HG03469 (cell line): ENCODE measurements at regions not wholly inside any gene's neighbourhood (a gene's known extent, or its start where the extent isn't known, plus 50 kb on each side); places are given as distances from the start of the nearest gene placed in this dataset.

Experiments used
- ATAC-seq: cut with Tn5 transposase; IDR thresholded peaks from one replicate; pipeline ENCODE4 v1.9.1; 2021; ENCODE audit warnings: mild to moderate bottlenecking, moderate library complexity, moderate number of reproducible peaks; ENCODE audit not compliant: unreplicated experiment

DNA sequence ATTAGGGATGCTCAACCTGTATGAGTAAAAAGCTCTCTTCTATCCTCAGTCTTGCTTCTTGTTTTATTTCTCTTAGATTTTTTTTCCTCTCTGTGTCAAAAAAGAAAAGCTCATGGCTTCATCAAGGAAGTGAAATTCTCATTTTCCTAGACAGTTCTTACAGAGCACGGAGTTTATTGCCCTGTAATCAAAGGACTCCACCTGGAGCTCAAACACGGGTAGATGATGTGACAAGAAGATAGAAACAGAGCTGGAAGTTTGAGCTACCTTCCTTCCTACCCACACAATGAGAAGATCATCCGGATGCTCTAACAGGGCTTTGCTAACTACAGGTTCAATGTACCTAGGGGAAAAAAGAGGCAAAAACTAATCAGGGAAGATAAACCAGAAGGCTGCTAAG is 564.8 kb downstream of the MED13L start:
- no peak for ATAC-seq

DNA sequence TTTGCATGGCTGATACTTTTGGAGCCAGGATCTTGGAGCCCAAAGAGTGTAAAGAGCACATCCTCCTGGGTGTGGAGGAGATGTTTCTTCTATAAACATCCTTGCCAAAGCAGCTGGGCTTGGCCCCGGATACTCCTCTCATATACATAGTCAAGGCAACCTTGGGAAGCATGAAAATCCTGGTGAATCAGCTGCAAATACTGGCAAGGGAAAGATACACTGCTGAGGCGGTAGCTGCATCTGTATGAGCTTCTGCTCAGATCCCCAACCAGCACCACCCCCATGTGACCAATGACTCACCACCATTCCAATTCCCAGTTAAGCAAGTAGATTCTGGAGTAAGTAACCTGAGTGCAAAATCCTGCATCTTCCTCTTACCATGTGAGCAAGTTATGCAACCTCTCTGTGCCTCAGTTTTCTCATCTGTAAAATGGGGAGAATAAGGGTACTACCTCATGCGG is 567.4 kb downstream of the MED13L start:
- no peak for ATAC-seq

DNA sequence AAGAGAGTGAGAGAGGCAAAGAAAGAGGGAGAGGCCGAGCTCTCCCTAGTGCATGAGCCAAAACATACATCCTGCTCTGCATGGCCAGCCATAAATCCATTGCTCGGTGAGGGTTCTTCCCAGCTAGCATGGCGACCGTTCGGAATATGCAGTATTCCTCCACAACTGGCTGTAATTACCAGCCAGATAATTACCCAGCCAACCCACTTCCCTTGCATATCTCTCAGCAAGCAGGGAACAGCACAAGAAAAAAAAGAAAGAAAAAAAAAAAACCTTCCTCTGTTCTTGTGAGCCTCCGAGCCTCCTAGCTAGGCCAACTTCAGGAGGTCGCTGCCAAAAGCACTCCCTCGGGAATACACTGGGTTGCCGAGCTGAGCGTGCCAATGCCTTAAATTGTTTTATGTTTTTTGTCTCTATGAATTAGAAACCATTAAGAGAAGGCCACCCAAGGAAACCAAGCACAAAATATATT is 567.9 kb downstream of the MED13L start:
- no peak for ATAC-seq

DNA sequence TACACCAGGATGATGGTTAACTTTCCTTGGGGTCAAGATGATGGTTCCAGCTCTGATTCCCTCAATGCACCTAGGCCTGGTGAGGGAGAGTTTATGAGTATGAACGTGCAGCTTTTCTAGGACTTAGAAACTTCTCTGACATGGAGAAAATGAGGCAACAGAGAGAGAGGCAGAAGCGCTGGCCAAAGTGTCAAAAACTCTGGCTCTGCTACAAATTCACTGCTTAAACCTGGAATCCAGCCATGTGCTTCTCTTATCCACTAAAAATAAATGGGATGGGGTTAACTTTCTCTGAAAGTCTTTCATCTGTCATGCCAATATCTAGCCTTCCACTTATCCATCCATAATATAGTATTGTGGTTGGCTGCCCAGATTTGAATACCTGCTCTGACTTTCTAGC is 568.7 kb downstream of the MED13L start:
- ATAC-seq = no peak

DNA sequence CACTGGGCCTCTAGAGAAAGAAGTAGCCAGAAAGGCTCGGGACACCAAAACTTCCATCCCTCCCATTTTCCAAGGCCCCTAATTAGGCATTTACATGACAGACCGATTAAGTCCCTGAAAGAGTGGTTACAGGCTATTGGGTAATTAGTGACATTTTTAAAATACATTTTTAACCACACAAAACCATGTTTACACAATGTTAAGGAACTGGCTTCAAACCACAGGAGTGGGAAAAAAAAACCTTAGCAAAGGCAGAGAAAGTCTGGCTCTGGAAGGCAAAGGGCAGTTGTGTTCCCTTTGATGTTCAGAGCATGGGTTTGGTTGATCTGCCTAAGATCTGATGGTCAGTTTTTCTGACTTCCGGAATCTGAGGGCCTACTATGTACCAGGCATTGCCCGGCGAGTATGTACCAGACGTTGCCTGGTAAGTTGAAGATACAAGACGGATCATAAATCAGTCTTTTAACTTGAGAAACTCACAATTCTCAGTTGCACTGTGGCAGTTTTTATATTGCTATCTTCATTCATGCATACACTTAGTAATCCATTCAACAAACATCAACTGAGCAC is 576.5 kb downstream of the MED13L start:
- ATAC-seq = no peak

DNA sequence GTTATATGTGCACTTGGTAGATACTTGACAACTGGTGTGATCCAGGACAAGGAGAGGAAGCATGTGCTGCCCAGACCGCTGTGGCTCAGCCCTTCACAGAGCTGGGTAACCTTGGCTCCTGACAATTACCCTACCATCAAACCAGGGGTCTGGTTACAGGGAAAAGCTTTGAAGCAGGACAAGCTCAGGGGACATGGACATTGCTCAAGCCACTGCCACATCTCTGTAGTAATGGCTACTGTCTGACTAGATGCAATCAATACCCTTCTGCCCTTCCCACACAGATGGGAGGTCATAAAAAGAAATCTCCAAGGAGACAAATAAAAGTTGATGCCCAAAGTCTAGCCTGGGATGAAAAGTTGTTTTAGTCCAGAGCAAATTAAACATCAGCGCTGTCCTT is 577.4 kb downstream of the MED13L start:
- no peak for ATAC-seq

DNA sequence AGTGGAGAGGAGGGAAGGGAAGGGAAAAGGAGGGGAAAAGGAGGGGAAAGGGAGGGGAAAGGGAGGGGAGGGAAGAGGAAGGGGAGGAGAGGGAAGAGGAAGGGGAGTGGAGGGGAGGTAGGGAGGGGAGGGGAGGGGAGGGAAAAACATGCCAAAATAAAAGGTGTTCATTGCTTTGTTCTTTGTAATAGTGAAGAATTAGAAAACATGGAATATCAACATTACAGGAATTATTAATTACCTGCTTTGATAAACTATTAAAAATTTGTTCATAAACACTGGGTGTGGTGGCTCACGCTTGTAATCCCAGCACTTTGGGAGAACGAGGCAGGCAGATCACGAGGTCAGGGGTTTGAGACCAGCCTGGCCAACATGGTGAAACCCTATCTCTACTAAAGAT is 579.2 kb downstream of the MED13L start:
- ATAC-seq = no peak

DNA sequence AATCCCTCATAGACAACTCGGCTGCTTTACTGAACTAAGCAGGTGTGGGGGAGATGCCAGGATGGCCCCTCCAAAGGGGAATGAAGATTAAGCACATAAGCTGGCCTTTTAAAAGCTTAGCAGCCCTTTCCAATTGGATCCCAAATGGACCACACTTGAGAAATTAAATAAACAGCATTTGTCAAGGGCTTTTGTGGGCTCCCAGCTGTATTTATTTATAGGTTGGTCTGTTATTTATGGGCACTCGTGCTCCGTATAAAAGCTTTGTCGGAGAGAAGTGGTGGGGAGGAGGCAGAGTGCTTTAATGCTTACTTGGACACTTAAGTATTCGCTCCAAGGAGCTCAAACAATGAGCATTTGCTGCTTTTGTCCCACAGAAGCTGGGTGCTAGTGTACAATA is 580.2 kb downstream of the MED13L start:
- no peak for ATAC-seq

DNA sequence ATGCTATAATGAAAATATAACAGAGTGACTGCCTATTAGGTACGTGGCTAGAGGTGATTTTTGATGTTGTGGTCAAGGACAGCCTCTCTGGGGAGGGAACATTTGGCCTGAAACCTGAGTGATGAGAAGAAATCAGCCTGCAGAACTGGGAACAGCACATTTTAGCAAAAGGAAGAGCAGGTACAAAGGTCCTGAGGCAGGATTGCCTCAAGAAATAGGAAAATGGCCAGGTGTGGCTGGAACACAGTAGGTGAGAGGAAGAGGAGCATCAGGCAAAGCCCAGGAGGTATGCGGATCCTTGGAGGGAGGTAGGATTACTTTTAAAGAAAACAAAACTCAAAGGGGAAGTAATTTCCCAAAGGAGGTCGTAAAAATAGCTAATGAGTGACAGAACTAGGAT is 582.9 kb downstream of the MED13L start:
- no peak for ATAC-seq

DNA sequence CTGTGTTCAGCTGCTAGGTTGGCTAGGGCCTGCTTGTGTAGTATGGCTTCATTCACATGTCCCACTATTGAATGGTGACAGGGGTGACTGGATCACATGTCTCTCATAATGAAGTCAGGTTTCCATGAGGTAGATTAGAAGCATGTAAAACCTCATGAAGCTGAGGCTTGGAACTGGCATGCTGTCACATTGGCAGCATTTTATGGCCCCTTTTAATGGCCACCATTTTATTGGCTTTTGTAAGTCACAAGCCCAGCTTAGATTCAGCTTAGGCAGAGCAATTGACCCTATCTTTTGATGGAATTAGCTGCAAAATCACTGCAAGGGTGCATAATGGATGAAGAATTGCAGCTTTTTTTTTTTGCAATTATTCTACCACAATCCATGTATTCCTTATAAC is 583.5 kb downstream of the MED13L start:
- ATAC-seq = no peak

DNA sequence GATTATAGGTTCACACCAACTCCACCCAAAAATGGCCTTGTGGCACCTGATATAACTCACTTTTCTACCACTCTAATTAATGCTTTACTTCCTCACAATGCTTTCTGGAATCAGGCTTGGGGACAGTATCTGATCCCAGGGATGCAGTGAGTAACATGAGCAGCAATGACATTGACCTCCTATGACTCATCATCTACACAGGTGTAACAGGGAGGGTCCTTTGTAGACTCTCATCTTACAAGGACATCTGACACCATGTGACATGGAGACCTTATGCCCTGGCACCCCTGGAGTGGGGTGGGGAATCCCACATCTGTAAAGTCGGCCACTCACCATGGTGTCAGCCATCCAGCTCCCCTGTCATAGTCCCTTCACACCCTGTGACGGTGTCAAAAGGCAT is 586.4 kb downstream of the MED13L start:
- ATAC-seq = no peak

DNA sequence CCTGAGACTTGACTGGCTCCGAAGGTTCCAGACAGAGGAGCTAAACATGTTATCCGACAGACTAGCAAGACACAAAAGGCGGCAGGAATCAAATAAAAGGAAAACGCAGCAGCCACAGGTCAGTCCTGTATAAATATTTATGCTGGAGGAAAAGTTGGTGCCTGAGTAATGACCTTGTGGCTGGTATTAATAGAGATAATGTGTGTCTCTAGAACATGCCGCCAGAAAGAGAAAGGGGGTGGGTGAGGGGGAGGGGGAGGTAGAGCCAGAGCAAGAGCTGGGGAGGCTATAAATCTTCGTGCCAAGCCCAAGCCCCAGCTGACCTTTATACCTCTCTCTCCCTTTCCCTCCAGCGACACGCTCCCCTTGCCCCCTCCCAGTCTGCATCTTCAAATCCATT is 590.4 kb downstream of the MED13L start:
- ATAC-seq = no peak

DNA sequence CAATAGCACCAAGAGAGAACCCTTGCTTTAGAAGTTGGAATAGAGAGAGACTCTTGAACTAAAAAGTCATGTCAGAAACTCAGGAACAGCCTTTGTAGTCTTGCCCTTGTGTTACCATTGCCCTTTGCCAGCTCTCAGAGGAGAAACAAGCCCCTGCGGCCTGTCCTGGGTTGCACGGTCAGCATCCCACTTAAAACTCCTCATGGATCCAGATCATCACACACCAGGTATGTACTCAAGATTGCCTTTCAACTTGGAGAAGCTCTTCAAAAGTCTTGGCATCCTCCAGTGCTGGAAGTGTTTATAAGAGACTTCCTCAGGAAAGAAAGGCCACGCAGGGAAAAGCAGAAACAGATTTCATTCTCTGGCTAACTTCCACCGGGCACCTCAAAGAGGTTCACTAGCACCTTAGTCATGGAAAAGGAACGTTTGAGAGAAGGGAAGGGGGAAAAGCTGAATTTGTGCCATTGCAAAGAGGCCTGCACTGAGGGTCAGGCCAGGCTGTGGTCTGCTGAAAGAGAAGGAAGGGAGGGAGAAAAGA is 594.2 kb downstream of the MED13L start:
- ATAC-seq = no peak

DNA sequence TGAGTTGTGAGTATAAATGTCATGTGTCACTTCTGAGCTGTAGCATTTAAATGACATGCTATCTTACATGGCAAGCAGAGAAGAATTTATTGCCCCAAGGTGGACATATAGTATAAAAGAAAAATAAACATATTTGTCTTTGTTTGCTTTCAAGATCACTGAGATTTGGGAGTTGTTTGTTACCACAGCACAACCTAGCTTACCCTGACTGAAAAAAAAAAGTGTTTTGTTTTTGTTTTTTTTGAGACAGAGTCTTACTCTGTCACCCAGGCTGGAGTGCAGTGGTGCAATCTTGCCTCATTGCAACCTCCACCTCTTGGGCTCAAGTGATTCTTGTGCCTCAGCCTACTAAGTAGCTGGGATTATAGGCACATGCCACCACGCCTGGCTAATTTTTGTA is 596.5 kb downstream of the MED13L start:
- ATAC-seq = no peak

DNA sequence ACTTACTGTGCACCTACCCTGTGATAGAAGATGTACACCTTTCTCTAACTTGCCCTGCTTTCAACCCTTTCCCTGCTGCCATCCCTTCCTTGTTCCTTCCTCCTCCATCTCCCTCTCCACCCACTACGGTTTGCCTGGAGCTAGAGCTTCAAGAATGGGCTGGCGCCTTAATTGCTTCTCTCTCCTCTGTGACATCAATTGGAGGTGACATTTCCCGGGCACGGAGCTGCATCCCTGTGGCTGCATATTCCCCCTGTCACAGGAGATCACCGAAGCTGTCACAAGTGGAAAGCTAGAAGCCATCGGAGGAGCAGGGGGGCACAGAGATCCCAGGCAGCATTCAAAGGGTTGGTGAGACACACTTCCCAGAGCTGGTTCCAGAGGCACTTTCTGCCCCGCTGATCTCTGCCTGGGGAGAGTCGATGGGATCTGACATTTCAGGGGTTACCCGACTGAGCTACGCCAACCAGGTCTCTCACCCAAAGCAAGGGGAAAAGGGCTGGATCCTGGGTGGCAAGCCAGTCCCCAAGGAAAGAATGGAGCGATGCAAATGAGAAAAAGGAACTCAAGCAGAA is 604.9 kb downstream of the MED13L start:
- no peak for ATAC-seq

DNA sequence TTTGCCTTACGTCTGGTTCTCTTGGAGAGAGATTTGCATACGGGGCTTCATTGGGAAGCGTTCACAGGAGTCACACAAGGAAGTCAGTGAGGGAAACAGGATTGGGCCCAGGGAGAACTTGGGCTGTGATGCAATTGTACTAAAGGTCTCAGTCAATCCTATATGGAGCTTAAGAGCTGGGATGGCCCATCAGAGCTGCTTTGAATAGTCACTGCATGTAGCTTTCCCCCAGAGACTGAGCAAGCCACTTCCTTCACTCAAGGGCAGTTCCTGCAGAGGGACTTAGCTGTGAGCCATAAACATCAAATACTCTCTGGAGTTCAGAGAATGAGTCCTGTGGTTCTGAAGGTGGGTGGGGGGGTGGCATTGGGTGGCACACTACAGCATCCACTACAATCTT is 605.4 kb downstream of the MED13L start:
- ATAC-seq = no peak

DNA sequence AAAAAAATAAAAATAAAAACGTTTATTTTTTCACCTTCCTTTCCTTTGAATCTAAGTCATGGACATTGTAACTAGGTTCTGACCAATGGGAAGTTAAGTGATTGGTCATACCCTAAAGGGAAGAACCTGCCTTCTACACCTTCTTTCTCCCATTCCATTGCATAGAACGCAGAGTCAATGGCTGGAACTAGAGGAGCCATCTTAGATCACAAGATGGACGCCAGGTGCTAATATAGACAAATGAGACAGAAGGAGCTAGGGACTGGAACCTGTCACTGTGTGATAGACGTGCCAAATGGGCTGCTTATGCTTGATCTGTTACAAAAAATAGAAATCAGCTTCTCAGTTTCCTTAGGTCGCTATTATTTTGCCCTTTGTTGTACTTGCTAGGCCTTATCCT is 606.6 kb downstream of the MED13L start:
- ATAC-seq = no peak

DNA sequence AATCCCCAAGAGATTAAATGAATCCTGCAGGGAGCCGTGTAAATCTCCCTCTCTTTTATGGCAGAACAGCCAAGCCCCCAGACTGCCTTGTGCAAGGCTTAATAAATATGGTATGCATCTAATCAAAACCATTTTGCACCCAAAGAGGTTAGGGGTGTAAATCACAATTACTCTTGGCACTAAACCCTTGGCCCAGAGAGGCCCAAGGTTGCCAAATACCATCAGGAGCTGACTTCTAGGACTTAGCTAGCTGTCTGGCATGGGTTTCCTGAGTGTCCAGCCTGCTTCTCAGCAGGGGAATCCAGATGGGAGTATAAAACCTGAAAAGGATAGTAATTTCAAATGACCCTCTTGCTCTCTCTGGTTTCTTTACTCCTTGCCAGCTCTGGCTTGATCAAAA is 610.4 kb downstream of the MED13L start:
- no peak for ATAC-seq

DNA sequence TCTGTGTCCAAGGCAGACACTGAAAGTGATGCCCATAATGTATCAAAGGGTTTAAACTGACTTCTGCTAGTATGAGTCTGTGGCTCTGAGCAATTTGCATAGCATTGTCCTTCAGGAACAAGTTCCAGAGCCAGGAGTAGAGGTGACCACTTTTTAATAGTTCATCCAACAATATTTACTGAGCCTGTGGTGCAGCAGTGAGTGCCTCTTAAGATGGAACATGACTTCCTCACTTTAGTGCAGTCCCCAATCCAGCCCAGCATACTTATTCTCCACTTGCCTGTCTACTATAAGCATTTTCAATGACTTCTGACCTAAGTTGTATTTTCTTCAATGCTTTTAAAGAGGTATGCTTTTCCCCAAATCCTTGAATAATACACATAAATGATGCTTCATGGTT is 611.3 kb downstream of the MED13L start:
- no peak for ATAC-seq

DNA sequence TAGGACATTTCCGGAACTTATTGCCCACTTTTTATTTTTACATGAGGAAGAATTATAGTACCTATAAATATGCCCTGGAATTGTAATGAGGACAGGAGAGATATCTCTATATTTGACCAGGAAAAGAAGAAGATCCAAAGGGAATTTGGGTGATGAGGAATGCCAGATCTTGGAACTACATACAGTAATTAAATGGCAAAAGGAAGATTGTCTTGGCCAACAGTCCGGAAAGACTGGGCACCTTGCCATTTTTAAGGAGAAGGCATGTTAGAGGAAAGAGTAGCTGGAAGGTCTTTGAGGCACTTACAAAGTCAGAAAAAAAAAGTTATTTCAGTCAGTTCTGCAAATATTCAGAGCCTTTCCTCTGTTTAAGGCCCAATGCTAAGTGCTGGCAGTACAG is 616.4 kb downstream of the MED13L start:
- no peak for ATAC-seq

DNA sequence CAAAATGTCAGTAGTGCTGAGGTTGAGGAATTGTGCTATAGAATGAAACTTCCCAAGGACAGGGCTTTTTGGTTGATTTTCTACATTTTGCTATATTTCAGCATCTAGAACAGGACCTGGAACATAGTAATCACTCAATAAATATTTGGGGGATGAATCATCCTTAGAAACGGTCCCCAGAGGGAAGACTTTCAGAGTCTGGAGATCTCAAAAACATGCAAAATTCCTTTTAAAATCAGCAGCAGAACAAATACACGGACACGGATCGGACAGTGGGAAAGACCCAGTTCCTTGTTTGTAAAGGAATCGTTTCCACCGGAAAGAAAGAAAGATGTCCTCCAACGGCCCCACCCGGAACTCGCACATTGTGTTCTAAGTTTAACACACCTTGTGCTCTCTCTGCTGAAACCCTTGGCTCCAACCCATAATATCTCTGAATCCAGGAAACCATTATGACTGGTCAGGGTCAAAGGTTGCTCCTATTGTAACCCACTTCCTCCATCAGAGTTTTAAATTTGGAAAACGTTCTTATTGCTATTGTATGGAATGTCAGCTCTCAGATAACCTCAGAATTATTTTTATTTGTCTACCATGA is 617.2 kb downstream of the MED13L start:
- no peak for ATAC-seq

DNA sequence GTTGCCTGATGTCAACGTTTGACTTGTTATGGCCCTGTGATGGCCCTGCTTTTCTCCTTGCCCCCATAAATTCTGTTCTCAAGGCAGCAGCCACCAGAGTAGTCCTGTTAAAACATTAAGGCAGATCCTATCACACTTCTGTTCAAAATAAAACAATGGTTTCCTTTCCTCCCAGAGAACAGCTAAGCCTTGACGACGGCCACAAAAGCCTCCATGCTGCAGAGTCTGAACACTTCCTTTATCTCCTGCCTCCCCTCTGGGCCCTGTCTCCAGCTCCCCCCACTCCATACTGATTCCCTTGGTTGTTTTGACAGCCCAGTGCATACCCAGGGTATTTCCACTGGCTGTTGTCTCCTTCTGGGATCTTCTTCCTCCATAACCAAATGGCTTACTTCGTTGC is 618.1 kb downstream of the MED13L start:
- no peak for ATAC-seq
